Globus pallidus (tissue), 1 donor: ENCODE measurements at regions not wholly inside any gene's neighbourhood (a gene's known extent, or its start where the extent isn't known, plus 50 kb on each side); places are given as distances from the start of the nearest gene placed in this dataset.
"Not testable (repeated sequence)": the region's sequence is repeated elsewhere in the genome, so short reads cannot be mapped to it uniquely, and the experiment has no call there.

Experiments used
- DNase-seq: peaks from one replicate; pipeline ENCODE4 v3.0.0-alpha.2; 2015; ENCODE audit warnings: low spot score

DNA sequence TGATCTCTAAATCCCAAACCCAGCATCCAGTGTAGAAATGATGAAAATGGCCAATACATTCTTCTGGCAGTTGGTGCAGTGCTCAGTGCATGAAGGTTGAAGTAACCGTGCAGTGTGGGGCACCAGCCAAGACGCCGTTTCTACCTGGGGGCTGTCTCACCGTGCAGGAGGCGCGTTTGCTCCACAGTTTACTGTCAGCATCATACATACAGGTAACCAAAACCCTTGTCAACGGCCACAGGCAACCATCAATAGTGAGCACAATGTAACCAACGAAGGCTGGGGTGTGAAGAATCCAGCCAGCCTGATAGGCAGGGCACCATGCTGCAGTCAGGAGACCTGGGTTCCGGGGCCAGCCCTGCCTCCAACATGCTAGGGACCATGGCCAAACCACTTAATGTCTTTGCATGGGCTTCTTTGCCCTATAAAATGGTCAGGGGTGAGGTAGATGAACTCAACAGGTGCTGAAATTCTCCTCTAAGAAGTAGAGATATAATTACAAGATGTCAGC lies 127.5 kb upstream of the ID2 start:
- DNase-seq = no peak

DNA sequence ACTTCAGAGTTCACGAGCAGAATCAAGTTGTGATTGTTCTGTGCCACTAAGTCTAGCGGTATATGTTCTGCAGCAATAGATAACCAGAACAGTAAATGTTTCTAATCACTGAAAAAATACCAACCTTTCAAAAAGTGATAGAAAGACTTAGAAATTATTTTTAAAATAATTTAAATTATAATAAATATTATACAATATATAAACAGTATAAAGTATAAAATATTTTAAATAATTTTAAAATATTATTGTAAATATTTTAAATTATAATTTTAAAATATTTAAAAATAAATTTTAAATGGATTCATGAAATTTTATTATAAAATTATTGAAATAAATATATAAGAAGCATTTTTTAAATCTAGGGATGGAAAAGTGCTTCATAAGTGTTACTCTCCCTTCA lies 126.3 kb upstream of the ID2 start:
- no peak for DNase-seq

DNA sequence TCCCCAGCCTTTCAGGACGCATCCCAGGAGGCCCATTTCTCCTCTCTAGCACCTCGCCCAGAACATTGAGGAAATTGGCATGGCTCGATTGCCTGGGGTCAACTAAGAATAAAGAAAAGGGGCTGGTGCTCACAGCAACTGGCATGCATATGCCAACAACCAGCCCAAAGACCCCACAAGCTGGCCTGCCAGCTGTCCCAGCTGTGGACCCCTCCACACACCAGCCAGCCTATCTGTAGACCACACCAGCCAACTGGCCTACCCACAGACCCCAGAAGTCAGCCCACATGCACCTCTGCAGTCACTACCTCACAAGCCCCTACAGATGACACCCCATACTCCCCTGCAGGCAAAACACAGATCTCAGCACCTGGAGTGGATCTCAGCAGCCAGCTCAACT lies 123.8 kb upstream of the ID2 start:
- DNase-seq = no peak

DNA sequence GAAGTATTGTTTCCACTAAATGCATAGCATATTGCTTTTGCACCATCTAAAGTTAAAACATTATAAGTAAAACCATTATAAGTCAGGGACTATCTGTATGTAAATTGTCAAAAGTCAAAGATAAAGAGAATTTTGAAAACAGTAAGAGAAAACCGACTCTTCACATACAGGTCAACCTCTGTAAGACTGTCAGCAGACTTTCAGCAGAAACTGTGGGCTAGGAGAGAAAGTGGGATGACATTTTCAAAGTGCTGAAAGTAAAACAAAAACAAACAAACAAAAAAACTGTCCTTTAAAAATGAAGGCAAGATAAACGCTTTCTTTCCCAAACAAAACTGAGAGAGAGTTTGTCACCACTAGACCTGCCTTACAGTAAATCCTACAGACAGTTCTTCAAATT lies 122.9 kb upstream of the ID2 start:
- DNase-seq = no peak

DNA sequence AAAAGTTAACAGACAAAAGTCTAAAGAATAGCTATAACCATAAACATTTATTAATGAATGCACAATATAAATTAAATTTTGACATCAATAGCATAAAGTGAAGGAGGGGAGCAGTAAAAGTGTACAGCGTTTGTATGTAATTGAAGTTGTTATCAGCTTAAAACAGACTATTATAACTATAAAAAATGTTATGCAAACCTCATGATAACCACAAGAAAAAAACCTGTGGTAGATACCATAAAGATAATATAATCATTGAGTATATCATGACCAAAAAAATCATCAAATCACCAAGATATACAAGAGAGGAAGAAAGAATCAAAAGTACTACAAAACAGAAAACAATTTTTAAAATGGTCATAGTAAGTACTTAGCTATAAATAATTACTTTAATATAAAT lies 122.1 kb upstream of the ID2 start:
- DNase-seq = no peak

DNA sequence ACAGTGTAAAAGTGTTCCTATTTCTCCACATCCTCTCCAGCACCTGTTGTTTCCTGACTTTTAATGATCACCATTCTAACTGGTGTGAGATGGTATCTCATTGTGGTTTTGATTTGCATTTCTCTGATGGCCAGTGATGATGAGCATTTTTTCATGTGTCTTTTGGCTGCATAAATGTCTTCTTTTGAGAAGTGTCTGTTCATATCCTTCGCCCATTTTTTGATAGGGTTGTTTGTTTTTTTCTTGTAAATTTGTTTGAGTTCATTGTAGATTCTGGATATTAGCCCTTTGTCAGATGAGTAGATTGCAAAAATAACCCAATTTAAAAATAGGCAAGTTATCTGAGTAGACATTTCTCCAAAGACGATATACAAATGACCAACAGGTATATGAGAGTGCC lies 120.2 kb upstream of the ID2 start:
- DNase-seq = not testable (repeated sequence)

DNA sequence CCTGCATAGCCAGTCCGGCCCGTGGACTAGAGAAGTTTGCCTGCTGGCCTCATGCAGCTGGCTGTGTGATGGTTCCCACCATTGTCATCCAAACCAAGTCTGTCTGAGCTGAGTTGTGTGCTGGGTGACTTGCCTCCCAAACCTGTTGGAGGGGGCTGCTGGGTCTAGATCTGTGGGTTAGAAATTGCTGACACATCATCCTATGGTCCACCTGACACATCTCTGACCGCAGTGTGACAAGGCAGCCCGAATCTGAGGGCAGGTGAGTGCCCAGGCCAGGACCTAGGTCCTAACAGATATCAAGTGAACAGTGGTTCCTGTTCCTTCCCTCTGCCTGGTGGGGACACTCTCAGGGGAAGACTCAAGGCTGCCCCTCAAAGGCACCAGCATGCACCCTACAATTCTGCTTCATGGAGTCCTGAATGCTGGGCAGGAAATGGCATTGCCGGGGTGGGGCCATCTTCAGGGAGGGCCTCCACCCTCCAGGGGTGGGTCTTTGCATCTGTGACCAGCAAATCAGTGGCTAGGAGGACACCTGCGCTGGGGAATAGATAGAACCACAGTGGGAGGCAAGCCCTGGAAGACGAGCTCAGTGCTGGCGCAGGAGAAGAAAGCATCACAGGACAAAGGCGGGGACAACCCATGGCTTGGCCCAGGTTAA lies 117.9 kb upstream of the ID2 start:
- DNase-seq = no peak

DNA sequence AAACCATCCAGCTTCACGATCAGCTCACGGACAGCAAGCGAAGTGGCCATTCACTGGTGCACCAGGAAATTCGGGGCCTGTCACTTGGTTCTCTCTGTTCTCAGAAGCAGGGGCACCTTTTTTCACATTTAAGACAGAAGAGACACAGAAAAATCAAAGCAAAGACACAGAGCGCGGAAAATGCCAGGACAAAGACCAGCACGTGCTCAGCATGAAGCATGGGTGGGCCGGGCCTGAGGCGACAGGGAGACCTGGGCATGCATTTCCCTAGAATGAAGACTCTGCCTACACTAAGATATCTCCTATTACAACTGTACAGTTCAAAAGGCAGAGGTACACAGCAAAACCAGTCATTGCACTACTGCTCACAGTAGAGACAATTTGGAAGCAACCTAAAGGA lies 117.4 kb upstream of the ID2 start:
- no peak for DNase-seq

DNA sequence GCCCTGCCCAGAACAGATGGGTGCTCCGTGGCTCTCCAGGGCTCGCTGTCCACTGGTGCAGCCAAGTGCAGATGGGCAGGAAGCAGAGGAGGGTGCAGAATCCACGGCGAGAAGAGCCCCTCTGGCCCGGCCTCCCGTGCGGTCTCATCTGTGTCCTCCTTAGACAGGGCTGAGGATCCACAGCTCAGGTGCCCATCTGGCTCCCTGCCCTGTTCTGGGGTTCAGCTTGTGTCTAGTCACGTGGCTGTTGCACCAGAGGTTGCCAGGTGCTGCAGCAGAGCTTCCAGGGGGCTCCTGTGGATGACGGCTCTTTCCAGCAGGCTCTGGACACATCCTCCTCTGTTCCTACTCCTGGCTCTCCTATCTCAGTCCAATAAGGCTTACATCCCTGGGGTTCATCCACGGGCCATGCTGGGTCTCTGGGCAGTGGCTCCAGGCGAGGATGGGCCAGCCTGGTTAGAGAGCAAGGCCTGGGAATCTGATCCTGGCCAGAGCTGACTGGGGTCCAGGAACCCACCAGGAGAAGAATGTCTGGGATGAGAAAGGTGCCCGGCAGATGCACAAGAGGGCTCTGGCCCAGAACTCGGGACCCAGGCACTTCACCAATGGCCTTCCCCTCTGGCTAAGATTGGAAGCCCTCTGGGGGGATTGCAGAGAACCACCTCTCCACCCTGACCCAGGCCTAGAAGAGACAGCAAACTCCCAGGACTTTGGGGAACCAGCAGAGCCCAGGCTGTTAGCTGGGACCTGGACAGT lies 116.3 kb upstream of the ID2 start:
- no peak for DNase-seq

DNA sequence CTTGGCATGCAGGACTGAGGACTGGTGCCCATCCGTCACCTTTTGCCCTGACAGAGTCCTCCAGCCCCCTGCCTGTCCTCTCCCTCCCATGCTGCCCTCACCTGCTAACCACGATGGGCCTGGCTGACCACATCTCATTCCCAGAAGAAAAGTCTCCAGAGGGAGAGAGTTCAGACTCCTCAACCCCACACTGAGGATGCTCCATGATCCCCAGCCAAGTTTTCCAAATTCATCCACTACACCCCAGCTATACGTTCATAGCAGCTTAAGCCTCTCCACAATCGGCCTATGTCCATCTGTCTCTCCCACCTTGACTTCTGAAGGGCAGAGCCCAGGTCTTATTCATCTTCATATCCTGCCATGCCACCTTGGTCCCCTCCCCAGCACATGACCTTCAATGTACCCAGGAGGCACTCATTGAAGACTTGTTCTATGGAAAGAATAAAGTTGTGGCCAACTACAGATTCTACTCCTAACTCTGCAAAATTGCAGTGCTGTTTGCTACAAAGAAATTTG lies 115.6 kb upstream of the ID2 start:
- DNase-seq = no peak

DNA sequence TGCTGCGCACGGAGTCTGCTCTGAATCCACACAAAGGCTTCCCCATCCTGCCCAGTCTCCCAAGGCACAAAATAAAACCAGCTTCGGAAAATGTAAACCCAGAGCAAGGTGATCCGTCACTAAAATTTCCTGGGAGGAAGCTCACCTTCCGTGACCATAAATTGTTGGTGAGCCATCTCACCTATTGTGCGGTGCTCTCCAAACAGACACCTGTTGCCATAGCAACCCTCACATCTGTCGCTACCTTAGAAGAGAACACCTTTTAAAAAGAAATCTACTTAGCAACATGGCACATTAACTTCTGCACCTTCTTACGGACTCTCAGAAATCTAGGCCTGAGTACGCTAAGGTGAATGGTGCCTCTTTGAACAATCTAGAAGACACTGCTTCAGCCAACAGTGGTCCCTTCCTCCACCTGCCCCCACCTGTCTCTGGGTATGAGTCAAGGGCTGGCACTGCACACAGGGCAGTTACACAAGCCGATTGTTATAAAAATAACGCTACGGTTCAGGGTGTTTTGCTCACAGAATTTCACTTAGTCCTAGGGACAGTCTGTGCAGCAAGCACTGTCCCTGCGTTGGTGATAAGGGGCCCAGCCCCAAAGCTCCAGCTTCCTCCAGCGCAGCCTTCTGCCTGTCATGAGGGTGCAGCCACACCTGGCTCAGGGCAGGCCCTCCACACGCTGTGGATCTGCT lies 114.9 kb upstream of the ID2 start:
- no peak for DNase-seq

DNA sequence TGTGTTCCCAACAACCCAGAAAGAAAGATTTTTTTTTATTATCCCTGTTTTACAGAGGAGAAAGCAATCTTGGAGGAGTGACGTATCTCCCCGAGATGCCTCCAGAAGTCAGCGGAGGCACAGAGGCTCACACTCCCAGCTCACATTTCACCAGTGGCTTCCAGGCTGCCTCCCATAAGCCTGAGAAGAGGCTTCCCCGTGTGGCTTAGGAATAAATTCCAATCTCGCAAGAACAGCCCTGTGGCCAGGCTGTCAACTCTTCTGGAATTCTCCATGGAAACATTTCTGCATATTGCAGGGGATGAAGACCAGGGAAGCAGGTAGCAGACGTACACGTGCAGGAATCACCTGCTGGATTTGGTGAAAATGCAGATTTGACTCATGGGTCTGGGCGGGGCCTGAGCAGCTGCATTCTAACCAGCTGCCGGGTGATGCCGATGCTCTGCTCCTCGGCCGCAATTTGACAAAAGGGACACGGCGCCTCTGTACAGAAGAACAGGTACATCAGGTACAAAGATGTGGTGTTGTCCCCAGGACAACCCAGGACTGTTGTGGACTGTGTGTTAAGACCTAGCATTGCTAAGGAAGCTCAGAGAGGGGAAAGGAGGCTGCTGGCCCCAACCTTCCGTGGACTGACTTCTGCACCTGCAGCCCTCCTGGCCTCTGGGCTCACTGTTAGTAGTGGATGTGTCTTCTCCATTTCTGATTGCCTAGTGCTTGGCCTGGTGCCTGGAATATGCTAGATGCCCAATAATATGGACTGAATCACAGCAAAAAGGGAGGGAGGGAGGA lies 114.2 kb upstream of the ID2 start:
- DNase-seq = no peak

DNA sequence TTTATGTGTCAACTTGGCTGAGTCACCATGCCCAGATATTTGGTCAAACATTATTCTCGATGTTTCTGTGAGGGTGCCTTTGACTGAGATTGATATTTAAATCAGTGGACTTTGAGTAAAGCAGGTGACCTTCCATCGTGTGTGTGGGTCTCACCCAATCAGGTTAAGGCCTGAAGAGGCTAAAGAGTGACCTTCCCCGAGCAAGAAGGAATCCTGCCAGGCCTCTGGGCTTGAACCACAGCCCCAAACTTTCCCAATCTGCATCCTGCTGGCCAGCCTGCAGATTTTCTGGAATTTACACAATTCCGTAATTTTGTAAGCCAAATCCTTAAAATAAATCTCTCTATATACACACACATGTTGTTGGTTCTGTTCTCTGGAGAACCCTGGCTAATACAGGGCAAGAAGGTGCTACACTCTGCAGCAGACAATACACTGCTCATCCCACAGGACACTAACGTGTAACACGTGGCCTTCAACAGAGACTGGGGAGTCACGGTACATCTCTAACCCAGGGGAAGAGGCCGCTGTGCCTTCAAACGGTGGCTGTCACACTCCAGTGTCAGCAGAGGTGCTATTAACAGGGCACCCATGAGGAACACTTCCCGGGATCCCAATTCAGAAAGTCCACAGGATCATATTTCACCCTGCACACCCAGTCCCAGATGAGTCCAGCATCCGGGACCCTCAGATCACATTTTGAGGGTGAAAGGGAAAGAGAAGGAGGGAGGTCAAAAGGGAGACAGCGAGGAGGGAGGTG lies 113.1 kb upstream of the ID2 start:
- DNase-seq = no peak

DNA sequence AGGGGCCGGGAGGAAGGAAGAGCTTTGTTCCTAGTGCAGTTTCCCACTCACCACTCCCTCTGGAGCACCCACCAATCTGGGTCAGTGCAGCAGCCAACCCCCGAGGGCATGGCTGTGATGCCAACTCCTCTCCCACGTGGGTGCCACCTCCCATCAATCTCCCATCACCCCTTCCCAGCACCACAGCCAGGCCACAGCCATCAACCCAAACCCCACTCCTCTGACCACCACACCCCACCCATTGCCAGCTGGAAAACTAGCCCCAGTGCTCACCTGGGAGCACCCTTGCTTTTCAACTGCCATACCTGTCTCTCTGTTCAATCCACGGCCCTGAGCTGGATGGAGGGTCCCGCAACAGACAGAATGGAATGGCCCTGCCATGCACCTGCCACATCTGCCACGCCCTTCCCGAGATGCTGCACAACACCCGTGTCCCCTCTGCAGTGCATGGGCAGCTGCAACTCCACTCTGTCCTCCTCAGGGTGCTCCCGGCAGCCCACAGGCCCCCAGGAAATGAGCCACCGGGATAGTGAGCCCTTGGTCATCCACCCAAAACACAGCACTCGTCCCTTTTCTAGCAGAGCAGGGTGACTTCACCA lies 112.4 kb upstream of the ID2 start:
- no peak for DNase-seq

DNA sequence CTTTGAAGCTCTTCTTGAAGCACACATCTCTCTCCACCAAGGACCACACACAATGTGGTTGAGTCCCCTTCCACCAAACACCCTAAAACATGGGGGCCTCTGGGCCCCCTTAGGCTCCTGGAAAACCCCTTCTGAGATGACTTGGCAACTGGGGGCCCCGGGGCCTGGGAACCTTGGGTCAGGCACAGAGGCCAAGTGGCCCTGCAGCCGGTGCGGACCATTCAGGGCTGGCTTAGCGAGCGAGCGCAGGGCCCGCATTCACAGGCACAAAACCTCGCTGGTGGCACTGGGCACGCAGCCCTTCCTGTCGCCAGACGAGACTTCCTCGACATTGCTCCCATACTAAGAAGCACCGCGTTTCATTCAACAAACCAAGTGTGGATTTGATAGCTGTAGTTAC lies 111.2 kb upstream of the ID2 start:
- DNase-seq = no peak

DNA sequence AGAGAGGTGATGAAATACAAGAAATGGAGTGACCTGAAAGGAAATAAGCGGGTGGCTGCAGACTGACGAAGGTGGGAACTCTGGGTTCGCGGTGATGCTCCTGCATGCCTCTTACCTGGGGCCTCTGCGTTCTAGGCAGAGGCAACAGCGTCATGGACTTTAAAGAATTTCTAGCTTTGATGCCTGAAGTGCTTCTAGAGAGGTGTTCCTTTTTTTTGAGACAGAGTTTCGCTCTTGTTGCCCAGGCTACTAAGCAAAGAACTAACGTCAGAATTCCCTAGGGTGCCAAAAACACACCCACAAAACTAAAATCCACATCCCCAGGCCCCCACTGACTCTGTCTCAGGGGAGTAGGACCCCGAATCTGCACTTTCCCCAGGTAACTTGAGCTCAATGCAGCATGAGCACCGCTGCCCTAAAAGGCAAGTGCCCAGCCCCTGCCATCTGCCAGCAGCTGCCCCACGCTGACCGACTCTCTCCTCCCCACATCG lies 110.5 kb upstream of the ID2 start:
- DNase-seq = no peak

DNA sequence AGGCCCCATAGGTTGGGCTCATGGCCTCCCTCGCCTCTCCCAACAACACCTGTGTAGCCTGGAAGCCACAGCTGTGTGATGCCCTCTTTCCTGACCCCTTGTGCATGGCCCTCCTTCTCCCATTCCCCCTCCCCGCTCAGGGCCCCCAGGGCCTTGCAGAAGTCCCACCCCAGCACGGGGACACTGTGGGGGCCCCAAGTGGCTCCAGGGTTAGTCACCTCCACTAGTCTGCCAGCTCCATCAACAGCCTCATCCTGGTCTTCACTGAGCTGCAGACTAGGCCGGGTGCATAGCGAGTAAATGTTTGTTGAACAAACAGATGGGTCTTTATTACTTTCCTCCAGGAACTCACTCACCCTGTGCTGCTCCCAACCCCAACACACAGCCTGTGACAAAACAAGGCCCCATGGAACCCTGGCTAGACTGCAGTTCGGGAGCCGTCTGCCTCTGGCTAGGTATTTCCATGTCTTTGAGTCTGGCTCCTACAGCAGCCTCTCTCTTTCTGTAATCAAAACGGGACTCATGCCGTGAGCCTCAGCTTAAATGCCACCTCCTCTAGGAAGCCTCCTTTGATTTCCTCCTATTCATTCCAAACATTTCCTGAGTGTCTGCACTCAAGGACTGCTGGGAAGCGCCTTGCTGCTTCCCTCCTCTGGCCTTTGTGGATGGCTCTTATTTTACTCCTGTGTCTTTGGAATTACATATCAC lies 109.9 kb upstream of the ID2 start:
- DNase-seq = no peak

DNA sequence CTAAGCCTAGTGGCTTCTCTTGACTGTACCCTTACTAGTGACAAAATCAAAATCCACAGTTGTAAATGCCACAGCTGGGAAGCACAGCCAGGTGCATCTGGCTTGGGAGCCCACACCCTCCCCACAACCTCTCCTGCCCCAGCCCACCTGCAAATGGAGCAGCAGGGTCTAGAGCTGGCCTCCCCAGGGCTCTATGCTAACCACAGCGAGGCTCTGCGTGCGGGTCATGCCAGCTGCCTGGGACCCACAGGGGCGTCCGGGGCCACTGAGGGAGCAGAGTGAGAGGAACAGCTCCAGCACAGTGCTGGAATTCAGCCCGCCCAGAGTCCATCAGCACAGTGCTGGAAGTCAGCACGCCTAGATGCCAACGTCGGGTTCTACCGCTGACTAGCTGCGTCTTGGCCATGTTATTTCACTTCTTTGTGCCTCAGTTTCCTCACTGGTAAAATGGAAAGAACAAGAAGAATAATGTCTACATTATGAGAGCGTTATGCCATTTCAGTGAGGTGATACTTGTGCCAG lies 109.1 kb upstream of the ID2 start:
- DNase-seq = no peak

DNA sequence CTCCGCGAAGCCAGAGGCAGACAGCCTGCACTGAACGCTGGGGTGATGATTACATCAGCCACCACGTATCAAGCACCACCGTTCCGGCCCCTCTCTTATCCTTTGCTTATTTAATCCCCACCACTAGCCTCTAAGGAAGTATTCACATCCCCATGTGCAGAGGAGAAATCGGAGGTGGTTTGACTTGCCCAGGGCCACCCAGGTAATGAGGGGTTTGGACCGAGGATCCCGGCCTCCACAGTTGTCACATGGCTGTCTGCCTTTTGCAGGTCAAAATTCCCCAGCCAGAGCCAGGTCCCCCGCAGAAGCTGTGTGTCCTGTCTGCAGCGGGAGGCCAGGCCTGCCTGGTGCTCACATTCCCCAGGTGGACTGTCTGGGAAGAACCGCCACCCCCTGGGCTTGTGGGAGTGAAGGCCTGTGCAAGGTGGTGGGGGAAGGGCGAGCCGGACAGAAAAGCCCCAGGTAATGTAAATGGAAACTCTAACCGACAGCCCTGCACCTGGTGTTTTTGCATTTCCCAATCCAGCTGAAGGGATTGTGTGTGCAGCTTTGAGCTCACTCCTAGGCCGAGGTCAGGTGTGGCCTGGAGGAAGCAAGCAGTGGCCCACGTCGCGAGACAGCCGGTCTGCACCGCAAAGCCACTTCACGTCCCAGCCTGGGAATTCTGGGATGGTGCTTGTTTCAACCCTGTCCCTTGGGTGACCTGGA lies 108.5 kb upstream of the ID2 start:
- no peak for DNase-seq

DNA sequence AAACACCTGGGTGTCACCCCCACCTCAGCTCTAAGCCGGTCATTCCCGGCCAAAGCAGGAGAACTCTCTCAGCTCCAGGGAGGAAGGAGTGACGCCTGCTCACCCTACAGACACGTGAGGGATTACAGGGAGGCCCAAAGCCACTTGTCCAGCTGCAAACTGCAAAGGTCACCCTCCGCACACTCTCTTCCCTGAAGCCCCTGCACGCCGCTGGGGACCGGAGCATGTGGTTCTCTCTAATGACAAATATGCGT lies 108.0 kb upstream of the ID2 start:
- DNase-seq = no peak
